DOHH2 (cell line): ENCODE measurements at regions not wholly inside any gene's neighbourhood (a gene's known extent, or its start where the extent isn't known, plus 50 kb on each side); places are given as distances from the start of the nearest gene placed in this dataset.

Experiments used
- H3F3A ChIP-seq: fragments of 200-600 bp; sonication (generic), shearing (Covaris generic); 2 replicates; pipeline ENCODE4 v1.6.0; 2016; ENCODE audit warnings: antibody characterized with exemption, mild to moderate bottlenecking; ENCODE audit not compliant: control insufficient read depth, insufficient read depth
- H3K27ac ChIP-seq: fragments of 200-600 bp; sonication (generic); 2 replicates; pipeline ENCODE4 v1.5.1; 2014; ENCODE audit warnings: low read depth, mild to moderate bottlenecking, low read length, moderate library complexity
- H3K27me3 ChIP-seq: fragments of 200-600 bp; sonication (generic); 2 replicates; pipeline ENCODE4 v1.6.1; 2014; ENCODE audit warnings: mild to moderate bottlenecking, low read length, mixed read lengths; ENCODE audit not compliant: control insufficient read depth
- H3K36me3 ChIP-seq: fragments of 200-600 bp; sonication (generic); 2 replicates; pipeline ENCODE4 v1.6.1; 2014; ENCODE audit warnings: mild to moderate bottlenecking, low read length, moderate library complexity, mixed read lengths; ENCODE audit not compliant: control insufficient read depth
- H3K4me1 ChIP-seq: fragments of 200-600 bp; sonication (generic); 2 replicates; pipeline ENCODE4 v1.6.1; 2014; ENCODE audit warnings: mild to moderate bottlenecking, low read length, mixed read lengths; ENCODE audit not compliant: control insufficient read depth
- H3K4me2 ChIP-seq: fragments of 200-600 bp; sonication (generic); 2 replicates; pipeline ENCODE4 v1.6.0; 2014; ENCODE audit warnings: mild to moderate bottlenecking, low read length, moderate library complexity
- H3K4me3 ChIP-seq: fragments of 200-600 bp; sonication (generic); 2 replicates; pipeline ENCODE4 v1.5.1; 2014; ENCODE audit warnings: mild to moderate bottlenecking, low read length, mixed read lengths
- H3K79me2 ChIP-seq: fragments of 200-600 bp; sonication (generic); 2 replicates; pipeline ENCODE4 v1.6.1; 2014; ENCODE audit warnings: mild to moderate bottlenecking, low read length, mixed read lengths; ENCODE audit not compliant: control insufficient read depth
- H3K9me2 ChIP-seq: fragments of 200-600 bp; sonication (generic); replicated peaks from 2 replicates; pipeline ENCODE4 v1.6.1; 2014; ENCODE audit warnings: mild to moderate bottlenecking, low read length, mixed read lengths; ENCODE audit not compliant: control insufficient read depth
- H3K9me3 ChIP-seq: fragments of 200-600 bp; sonication (generic); 2 replicates; pipeline ENCODE4 v1.6.1; 2014; ENCODE audit warnings: antibody characterized with exemption, low read length, mixed read lengths; ENCODE audit not compliant: control insufficient read depth, insufficient read depth
- H4K20me1 ChIP-seq: fragments of 200-600 bp; sonication (generic); 2 replicates; pipeline ENCODE4 v1.6.0; 2014; ENCODE audit warnings: low read depth, mild to moderate bottlenecking, antibody characterized with exemption, low read length, moderate library complexity; ENCODE audit not compliant: control insufficient read depth, insufficient read depth
- EZH2phosphoT487 ChIP-seq: fragments of 200-600 bp; sonication (generic); IDR thresholded peaks from 2 replicates; pipeline ENCODE4 v1.6.1; 2017; ENCODE audit warnings: borderline replicate concordance, mild to moderate bottlenecking, antibody characterized with exemption, low read length, moderate library complexity, mixed read lengths
- TF ChIP-seq, protein P1 (sequence below): fragments of 200-600 bp; sonication (generic); IDR thresholded peaks from one replicate; pipeline ENCODE4 v1.5.1; 2014; ENCODE audit warnings: antibody characterized with exemption, mild to moderate bottlenecking, low read depth, low read length; ENCODE audit not compliant: poor library complexity, severe bottlenecking

DNA sequence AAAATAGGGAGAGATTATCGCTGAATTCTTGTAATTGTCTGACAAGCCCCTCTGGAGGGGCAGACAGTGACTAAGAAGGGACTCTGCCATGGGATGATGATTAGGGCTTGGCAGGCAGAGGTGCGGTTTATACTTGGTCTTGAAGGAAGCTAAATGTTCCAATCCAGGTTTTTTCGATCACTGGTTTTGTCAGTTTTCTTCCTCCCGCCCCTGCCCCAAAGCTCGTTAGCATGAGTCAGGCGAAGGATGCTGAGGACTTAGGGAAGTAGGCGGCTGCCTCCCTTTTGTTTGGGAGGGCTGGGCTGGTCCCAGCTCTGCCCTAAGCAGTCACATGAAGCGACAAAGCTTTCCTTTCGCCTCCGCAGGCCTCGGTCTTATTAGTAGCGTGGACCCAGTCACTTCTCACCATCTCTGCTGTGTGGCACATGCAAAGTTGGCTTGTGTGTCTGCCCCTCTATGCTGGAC, 314.2 kb downstream of the CDC5L start:
- TF ChIP-seq, protein P1, sequence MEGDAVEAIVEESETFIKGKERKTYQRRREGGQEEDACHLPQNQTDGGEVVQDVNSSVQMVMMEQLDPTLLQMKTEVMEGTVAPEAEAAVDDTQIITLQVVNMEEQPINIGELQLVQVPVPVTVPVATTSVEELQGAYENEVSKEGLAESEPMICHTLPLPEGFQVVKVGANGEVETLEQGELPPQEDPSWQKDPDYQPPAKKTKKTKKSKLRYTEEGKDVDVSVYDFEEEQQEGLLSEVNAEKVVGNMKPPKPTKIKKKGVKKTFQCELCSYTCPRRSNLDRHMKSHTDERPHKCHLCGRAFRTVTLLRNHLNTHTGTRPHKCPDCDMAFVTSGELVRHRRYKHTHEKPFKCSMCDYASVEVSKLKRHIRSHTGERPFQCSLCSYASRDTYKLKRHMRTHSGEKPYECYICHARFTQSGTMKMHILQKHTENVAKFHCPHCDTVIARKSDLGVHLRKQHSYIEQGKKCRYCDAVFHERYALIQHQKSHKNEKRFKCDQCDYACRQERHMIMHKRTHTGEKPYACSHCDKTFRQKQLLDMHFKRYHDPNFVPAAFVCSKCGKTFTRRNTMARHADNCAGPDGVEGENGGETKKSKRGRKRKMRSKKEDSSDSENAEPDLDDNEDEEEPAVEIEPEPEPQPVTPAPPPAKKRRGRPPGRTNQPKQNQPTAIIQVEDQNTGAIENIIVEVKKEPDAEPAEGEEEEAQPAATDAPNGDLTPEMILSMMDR, result no peak
- TF ChIP-seq EZH2phosphoT487, result no peak
- Histone ChIP-seq H3K36me3 (no peaks in the 10 kb centered on the region), H3F3A (no peaks in the 10 kb centered on the region), H3K4me1 (no peaks in the 10 kb centered on the region), H3K27ac (no peak overlapping the region), H3K79me2 (no peaks in the 10 kb centered on the region), H4K20me1 (no peaks in the 10 kb centered on the region), H3K4me3 (no peak overlapping the region), H3K9me3 (no peaks in the 10 kb centered on the region), H3K4me2 (no peak overlapping the region), H3K9me2 (no peaks in the 10 kb centered on the region), H3K27me3 (no peaks in the 10 kb centered on the region)

- H3K9me2 ChIP-seq, result no peaks in the 10 kb centered on the region
- H3K4me1 ChIP-seq, result no peaks in the 10 kb centered on the region
- no peaks in the 10 kb centered on the region for H3K27me3 ChIP-seq
- no peaks in the 10 kb centered on the region for H4K20me1 ChIP-seq
- H3K36me3 ChIP-seq, result no peaks in the 10 kb centered on the region
- H3F3A ChIP-seq, result no peaks in the 10 kb centered on the region
- no peaks in the 10 kb centered on the region for H3K9me3 ChIP-seq
- H3K27ac ChIP-seq, result no peak overlapping the region
- no peaks in the 10 kb centered on the region for H3K79me2 ChIP-seq
- TF ChIP-seq, protein P1, result no peak
- no peak for TF ChIP-seq EZH2phosphoT487
- no peak overlapping the region for H3K4me3 ChIP-seq
- no peak overlapping the region for H3K4me2 ChIP-seq
These were observed 314.8 kb downstream of the CDC5L start for GRCh38 chr6:44702292-44702691.

- TF ChIP-seq EZH2phosphoT487, result no peak
- TF ChIP-seq, protein P1, result no peak
- H3K4me1 ChIP-seq, result no peaks in the 10 kb centered on the region
- no peaks in the 10 kb centered on the region for H3F3A ChIP-seq
- H3K4me2 ChIP-seq, result no peak overlapping the region
- no peaks in the 10 kb centered on the region for H3K79me2 ChIP-seq
- no peaks in the 10 kb centered on the region for H3K27me3 ChIP-seq
- no peaks in the 10 kb centered on the region for H3K9me3 ChIP-seq
- H4K20me1 ChIP-seq, result no peaks in the 10 kb centered on the region
- no peaks in the 10 kb centered on the region for H3K9me2 ChIP-seq
- H3K4me3 ChIP-seq, result no peak overlapping the region
- no peaks in the 10 kb centered on the region for H3K36me3 ChIP-seq
- no peak overlapping the region for H3K27ac ChIP-seq
These were observed 317.0 kb downstream of the CDC5L start for GRCh38 chr6:44704240-44705150.
